SK-N-SH treated with all-trans-retinoic acid at 6 μM for 48 hours (cell line): ENCODE measurements at regions not wholly inside any gene's neighbourhood (a gene's known extent, or its start where the extent isn't known, plus 50 kb on each side); places are given as distances from the start of the nearest gene placed in this dataset.

ENCODE experiments used
- ATAC-seq: fragments of 200-7000 bp; cut with Tn5 transposase; 3 replicates; pipeline ENCODE4 v1.9.1; 2020; ENCODE audit warnings: mild to moderate bottlenecking, moderate library complexity
- ARNTL ChIP-seq: fragments of 450-650 bp; formaldehyde crosslinking; IDR thresholded peaks from 2 replicates; pipeline ENCODE4 v1.5.0; 2020; ENCODE audit warnings: low read depth, mild to moderate bottlenecking, moderate library complexity, borderline replicate concordance
- BACH2 ChIP-seq: fragments of 250-450 bp; sonication (Bioruptor Pico); IDR thresholded peaks from 2 replicates; pipeline ENCODE4 v1.9.0; 2021; ENCODE audit warnings: mild to moderate bottlenecking, borderline replicate concordance
- CSDC2 ChIP-seq: fragments of 250-450 bp; sonication (Bioruptor Pico); IDR thresholded peaks from 2 replicates; pipeline ENCODE4 v1.5.0; 2020; ENCODE audit warnings: mild to moderate bottlenecking, moderate library complexity
- ESRRG ChIP-seq: fragments of 250-450 bp; sonication (Bioruptor Pico); IDR thresholded peaks from 2 replicates; pipeline ENCODE4 v1.6.1; 2021; ENCODE audit warnings: mild to moderate bottlenecking
- GLIS3 ChIP-seq: fragments of 250-450 bp; sonication (Bioruptor Pico); IDR thresholded peaks from 2 replicates; pipeline ENCODE4 v1.5.0; 2020; ENCODE audit warnings: mild to moderate bottlenecking, moderate library complexity
- ISL1 ChIP-seq: fragments of 250-450 bp; sonication (Bioruptor Pico); IDR thresholded peaks from 2 replicates; pipeline ENCODE4 v2.1.2; 2022; ENCODE audit warnings: mild to moderate bottlenecking, moderate library complexity
- OSR1 ChIP-seq: fragments of 250-450 bp; sonication (Bioruptor Pico); IDR thresholded peaks from 2 replicates; pipeline ENCODE4 v1.8.0; 2022; ENCODE audit warnings: moderate library complexity, mild to moderate bottlenecking, inconsistent platforms
- POU6F1 ChIP-seq: fragments of 250-450 bp; sonication (Bioruptor Pico); IDR thresholded peaks from 2 replicates; pipeline ENCODE4 v1.8.0; 2021; ENCODE audit warnings: low read depth, mild to moderate bottlenecking, moderate library complexity, borderline replicate concordance
- PPARA ChIP-seq: fragments of 250-450 bp; sonication (Bioruptor Pico); IDR thresholded peaks from 2 replicates; pipeline ENCODE4 v1.5.0; 2020; ENCODE audit warnings: mild to moderate bottlenecking, borderline replicate concordance
- RARB ChIP-seq: fragments of 250-450 bp; sonication (Bioruptor Pico); IDR thresholded peaks from 2 replicates; pipeline ENCODE4 v1.8.0; 2021; ENCODE audit warnings: mild to moderate bottlenecking, moderate library complexity
- TCF4 ChIP-seq: fragments of 250-450 bp; sonication (Bioruptor Pico); IDR thresholded peaks from 2 replicates; pipeline ENCODE4 v1.8.0; 2021; ENCODE audit warnings: mild to moderate bottlenecking, moderate library complexity, borderline replicate concordance
- TOX ChIP-seq: fragments of 250-450 bp; sonication (Bioruptor Pico); IDR thresholded peaks from 2 replicates; pipeline ENCODE4 v1.8.0; 2021; ENCODE audit warnings: mild to moderate bottlenecking, moderate library complexity, borderline replicate concordance
- ZC3H10 ChIP-seq: fragments of 250-450 bp; sonication (Bioruptor Pico); IDR thresholded peaks from 2 replicates; pipeline ENCODE4 v1.5.1; 2021; ENCODE audit warnings: mild to moderate bottlenecking, moderate library complexity
- ZFP3 ChIP-seq: fragments of 250-450 bp; sonication (Bioruptor Pico); IDR thresholded peaks from 2 replicates; pipeline ENCODE4 v1.5.0; 2020; ENCODE audit warnings: mild to moderate bottlenecking, moderate library complexity
- ZFP30 ChIP-seq: fragments of 450-650 bp; formaldehyde crosslinking; IDR thresholded peaks from 2 replicates; pipeline ENCODE4 v1.5.0; 2022; ENCODE audit warnings: mild to moderate bottlenecking, moderate library complexity
- ZNF565 ChIP-seq: fragments of 450-650 bp; formaldehyde crosslinking; conservative IDR thresholded peaks from 2 replicates; pipeline ENCODE4 v1.5.0; 2020; ENCODE audit warnings: low read depth, mild to moderate bottlenecking, moderate library complexity
- ZNF70 ChIP-seq: fragments of 450-650 bp; formaldehyde crosslinking; IDR thresholded peaks from 2 replicates; pipeline ENCODE4 v1.5.0; 2020; ENCODE audit warnings: mild to moderate bottlenecking, moderate library complexity
- ZNF8 ChIP-seq: fragments of 450-650 bp; formaldehyde crosslinking; IDR thresholded peaks from 2 replicates; pipeline ENCODE4 v1.5.0; 2020; ENCODE audit warnings: mild to moderate bottlenecking, moderate library complexity
- TF ChIP-seq, protein P1 (sequence below): fragments of 250-450 bp; sonication (Bioruptor Pico); IDR thresholded peaks from 2 replicates; pipeline ENCODE4 v1.5.0; 2020; ENCODE audit warnings: mild to moderate bottlenecking, moderate library complexity
- TF ChIP-seq, protein P2 (sequence below): fragments of 250-450 bp; sonication (Bioruptor Pico); IDR thresholded peaks from 2 replicates; pipeline ENCODE4 v1.5.1; 2021; ENCODE audit warnings: mild to moderate bottlenecking, moderate library complexity
- TF ChIP-seq, protein P3 (sequence below): fragments of 250-450 bp; sonication (Bioruptor Pico); IDR thresholded peaks from 2 replicates; pipeline ENCODE4 v1.8.0; 2020; ENCODE audit warnings: mild to moderate bottlenecking, moderate library complexity, borderline replicate concordance

- ATAC-seq, result no peak
- TF ChIP-seq ZFP30 (no peak), ZC3H10 (CRISPR knock-in tag) (no peak), RARB (CRISPR knock-in tag) (no peak), ZFP3 (CRISPR knock-in tag) (no peak)
- TF ChIP-seq, protein P1, sequence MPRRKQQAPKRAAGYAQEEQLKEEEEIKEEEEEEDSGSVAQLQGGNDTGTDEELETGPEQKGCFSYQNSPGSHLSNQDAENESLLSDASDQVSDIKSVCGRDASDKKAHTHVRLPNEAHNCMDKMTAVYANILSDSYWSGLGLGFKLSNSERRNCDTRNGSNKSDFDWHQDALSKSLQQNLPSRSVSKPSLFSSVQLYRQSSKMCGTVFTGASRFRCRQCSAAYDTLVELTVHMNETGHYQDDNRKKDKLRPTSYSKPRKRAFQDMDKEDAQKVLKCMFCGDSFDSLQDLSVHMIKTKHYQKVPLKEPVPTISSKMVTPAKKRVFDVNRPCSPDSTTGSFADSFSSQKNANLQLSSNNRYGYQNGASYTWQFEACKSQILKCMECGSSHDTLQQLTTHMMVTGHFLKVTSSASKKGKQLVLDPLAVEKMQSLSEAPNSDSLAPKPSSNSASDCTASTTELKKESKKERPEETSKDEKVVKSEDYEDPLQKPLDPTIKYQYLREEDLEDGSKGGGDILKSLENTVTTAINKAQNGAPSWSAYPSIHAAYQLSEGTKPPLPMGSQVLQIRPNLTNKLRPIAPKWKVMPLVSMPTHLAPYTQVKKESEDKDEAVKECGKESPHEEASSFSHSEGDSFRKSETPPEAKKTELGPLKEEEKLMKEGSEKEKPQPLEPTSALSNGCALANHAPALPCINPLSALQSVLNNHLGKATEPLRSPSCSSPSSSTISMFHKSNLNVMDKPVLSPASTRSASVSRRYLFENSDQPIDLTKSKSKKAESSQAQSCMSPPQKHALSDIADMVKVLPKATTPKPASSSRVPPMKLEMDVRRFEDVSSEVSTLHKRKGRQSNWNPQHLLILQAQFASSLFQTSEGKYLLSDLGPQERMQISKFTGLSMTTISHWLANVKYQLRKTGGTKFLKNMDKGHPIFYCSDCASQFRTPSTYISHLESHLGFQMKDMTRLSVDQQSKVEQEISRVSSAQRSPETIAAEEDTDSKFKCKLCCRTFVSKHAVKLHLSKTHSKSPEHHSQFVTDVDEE, result no peak
Measured at GRCh38 chr14:89067293-89067972, 243.0 kb downstream of the TTC8 start.

DNA sequence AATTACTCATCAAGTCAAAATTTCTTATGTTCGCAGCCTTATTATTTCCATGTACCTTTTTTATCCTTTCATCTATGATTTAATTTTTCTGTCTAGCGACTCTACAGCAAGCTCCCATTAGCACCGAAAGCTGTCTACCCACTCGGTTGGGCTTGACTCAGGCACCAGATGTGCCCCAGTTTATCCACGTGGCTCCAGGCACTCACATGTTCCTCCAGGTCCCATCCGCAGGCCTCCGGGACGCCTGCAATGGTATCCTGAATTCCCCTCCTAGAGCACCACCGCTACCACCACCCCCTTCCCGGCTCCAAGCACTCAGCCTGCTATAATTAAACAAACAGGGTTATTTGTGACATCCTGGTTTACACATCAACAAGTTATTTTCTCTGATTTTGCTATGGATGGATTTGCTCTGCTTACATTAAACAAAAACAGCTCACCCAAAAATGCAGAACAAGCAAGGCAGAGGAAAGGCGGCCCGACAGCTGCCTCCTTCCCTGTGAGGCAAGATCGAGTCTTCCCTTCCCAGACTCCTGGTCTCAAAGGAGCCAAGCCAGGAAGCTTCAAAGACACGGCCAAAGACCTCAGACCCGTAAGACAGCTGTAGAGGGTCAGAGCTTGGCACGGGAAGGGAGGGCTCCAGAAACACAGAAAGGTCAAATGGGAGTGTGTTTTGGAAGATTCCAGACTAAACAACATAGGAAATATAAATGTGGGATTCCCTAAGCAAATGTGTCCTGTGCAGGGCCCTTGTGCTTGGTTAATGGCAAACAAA, 253.8 kb downstream of the TTC8 start:
- no peak for ATAC-seq
- TF ChIP-seq, protein P2, sequence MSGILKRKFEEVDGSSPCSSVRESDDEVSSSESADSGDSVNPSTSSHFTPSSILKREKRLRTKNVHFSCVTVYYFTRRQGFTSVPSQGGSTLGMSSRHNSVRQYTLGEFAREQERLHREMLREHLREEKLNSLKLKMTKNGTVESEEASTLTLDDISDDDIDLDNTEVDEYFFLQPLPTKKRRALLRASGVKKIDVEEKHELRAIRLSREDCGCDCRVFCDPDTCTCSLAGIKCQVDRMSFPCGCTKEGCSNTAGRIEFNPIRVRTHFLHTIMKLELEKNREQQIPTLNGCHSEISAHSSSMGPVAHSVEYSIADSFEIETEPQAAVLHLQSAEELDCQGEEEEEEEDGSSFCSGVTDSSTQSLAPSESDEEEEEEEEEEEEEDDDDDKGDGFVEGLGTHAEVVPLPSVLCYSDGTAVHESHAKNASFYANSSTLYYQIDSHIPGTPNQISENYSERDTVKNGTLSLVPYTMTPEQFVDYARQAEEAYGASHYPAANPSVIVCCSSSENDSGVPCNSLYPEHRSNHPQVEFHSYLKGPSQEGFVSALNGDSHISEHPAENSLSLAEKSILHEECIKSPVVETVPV, result no peak
- TF ChIP-seq BACH2 (CRISPR knock-in tag), result no peak

DNA sequence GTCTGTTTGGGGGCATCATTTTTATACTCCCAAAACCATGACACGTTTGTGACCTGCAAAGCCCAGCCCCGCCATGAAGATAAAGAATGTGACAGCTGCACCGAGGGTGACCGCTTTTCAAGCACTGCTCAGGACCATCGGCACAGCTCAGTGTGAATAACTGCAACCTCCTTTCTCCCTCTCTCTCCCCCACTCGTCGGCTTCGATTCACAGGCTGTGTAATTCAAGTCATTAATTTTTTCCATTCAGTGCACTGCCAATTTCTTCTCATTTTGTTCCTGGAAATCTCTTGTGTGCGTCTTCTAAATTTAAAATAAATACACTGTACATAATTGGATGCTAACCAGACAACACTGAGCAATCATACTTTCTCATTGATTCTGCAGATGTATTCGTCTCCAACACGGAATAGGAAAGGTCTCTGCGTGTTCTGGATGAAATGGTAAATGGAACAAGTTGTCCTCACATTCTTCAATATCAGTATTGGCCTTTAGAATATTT, 260.8 kb downstream of the TTC8 start:
- TF ChIP-seq RARB (CRISPR knock-in tag) (no peak), TOX (CRISPR knock-in tag) (no peak), OSR1 (no peak), ZNF8 (CRISPR knock-in tag) (no peak), ESRRG (CRISPR knock-in tag) (no peak), GLIS3 (no peak), ZFP3 (CRISPR knock-in tag) (no peak), ZNF565 (CRISPR knock-in tag) (no peak), CSDC2 (no peak), ISL1 (CRISPR knock-in tag) (no peak), ARNTL (CRISPR knock-in tag) (no peak), POU6F1 (CRISPR knock-in tag) (no peak), TCF4 (CRISPR knock-in tag) (no peak)
- TF ChIP-seq, protein P2, result no peak
- TF ChIP-seq, all 23 proteins: peak for 0
- ATAC-seq, result no peak

DNA sequence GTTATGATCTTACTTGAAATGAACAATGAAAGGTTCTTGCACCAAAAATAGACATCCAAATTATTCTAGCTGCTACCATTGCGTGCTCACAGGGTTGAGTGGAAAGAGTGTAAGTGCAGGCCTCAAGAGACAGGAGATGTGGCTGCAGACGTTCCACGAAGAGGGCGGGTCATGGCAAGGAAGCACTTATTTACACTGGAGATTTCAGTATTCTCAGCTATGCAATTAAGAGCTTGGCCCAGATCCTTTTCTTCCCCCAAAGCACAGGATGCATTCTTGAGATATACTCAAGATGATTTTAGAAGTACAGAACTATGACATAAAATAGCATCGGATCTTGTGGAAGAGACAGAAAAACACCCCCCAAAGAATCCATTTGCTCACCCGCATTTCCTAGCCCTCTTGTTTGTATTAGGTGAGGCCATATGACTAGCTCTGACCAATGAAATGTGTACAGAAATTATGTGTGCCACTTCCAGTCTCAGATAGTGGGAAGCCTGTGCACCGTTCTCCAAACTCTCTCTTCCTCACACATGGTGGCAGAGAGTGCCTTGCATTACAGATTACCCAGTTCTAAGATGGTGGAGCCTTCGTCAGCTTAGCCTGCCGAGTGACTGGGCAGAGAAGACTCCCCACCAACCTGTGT, 261.4 kb downstream of the TTC8 start:
- no peak for ATAC-seq
- TF ChIP-seq, protein P2, result no peak
- TF ChIP-seq TCF4 (CRISPR knock-in tag) (no peak), GLIS3 (no peak), POU6F1 (CRISPR knock-in tag) (no peak), ESRRG (CRISPR knock-in tag) (no peak), ZNF70 (CRISPR knock-in tag) (no peak), RARB (CRISPR knock-in tag) (no peak), ZFP30 (no peak), TOX (CRISPR knock-in tag) (no peak), PPARA (no peak), BACH2 (CRISPR knock-in tag) (no peak)
- TF ChIP-seq, protein P3, sequence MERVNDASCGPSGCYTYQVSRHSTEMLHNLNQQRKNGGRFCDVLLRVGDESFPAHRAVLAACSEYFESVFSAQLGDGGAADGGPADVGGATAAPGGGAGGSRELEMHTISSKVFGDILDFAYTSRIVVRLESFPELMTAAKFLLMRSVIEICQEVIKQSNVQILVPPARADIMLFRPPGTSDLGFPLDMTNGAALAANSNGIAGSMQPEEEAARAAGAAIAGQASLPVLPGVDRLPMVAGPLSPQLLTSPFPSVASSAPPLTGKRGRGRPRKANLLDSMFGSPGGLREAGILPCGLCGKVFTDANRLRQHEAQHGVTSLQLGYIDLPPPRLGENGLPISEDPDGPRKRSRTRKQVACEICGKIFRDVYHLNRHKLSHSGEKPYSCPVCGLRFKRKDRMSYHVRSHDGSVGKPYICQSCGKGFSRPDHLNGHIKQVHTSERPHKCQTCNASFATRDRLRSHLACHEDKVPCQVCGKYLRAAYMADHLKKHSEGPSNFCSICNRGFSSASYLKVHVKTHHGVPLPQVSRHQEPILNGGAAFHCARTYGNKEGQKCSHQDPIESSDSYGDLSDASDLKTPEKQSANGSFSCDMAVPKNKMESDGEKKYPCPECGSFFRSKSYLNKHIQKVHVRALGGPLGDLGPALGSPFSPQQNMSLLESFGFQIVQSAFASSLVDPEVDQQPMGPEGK (CRISPR knock-in tag), result no peak
